ENCODE measurements at regions not wholly inside any gene's neighbourhood (a gene's known extent, or its start where the extent isn't known, plus 50 kb on each side); places are given as distances from the start of the nearest gene placed in this dataset.
A peak's percentile ranks its signal among the peaks of the same experiment; 100 is the strongest.

DNA sequence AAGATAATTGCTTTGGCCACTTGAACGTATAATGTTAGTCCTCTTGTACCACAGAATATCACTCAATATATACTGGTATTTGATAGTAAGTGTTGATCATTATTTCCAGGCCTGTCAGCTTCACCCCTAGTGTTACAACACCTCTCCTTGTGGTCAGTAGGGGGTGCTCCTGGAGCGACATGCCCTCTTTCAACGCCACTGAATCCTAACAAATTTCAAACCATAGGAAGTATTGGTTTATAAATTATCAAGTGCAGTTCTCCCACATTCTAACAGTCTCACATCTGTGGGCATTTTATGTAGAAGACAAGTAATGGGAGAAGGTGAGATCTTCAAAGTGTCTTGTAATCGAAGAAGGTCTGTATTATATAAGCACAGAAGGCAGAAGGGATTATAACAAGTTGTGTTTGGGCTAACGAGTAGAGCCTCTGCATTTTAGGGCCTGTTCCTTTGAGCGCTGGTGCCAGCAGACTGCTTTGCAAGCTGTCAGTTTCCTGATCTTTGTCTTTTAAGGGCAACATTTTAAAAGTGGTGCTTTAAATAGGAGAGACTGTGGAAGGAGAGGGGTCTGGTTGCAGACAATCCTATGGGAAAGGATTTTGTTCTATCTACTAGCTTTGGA, 57.1 kb upstream of the CEP162 start:
- Histone ChIP-seq H3K36me3 (ENCODE audit: insufficient read depth, low read length) (no peaks in the 10 kb centered on the region), H3K4me1 (ENCODE audit: insufficient read depth, low read length, severe bottlenecking) (no peaks in the 10 kb centered on the region), H3K4me2 (ENCODE audit: low read length) (no peak overlapping the region), H3K27ac (ENCODE audit: low read depth, low read length, poor library complexity, severe bottlenecking) (no peak overlapping the region), H3K9me2 (ENCODE audit: low read depth, low read length) (no peaks in the 10 kb centered on the region), H3K79me2 (ENCODE audit: insufficient read depth, low read length) (no peaks in the 10 kb centered on the region), H3K9ac (ENCODE audit: low read length) (no peak overlapping the region), H3K9me3 (ENCODE audit: low read length) (no peaks in the 10 kb centered on the region), H3K27me3 (ENCODE audit: insufficient read depth, low read length) (no peaks in the 10 kb centered on the region), H2AFZ (ENCODE audit: low read length) (no peak overlapping the region), H4K20me1 (ENCODE audit: insufficient read depth, low read length) (no peaks in the 10 kb centered on the region), H3K4me3 (ENCODE audit: low read depth, low read length, poor library complexity, severe bottlenecking) (no peak overlapping the region), H3F3A (ENCODE audit: insufficient read depth, low read length) (no peaks in the 10 kb centered on the region)
- TF ChIP-seq EZH2 (IDR thresholded peaks at IDR 0.05; ENCODE audit: borderline replicate concordance, low read length), result no peak
- peak; percentile 58 for TF ChIP-seq CTCF (IDR thresholded peaks at IDR 0.05; ENCODE audit: low read length)

GRCh38 chr6:84282550-84282949, 55.1 kb upstream of the CEP162 start:
- Histone ChIP-seq H2AFZ (ENCODE audit: low read length) (no peak overlapping the region), H3K79me2 (ENCODE audit: insufficient read depth, low read length) (no peaks in the 10 kb centered on the region)
- TF ChIP-seq CTCF (IDR thresholded peaks at IDR 0.05; ENCODE audit: low read length) (no peak), EZH2 (IDR thresholded peaks at IDR 0.05; ENCODE audit: borderline replicate concordance, low read length) (no peak)

GRCh38 chr6:84280639-84281038, 53.2 kb upstream of the CEP162 start:
- Histone ChIP-seq H3K36me3 (ENCODE audit: insufficient read depth, low read length) (no peaks in the 10 kb centered on the region), H3K27ac (ENCODE audit: low read depth, low read length, poor library complexity, severe bottlenecking) (no peak overlapping the region), H3K27me3 (ENCODE audit: insufficient read depth, low read length) (no peaks in the 10 kb centered on the region), H3K4me1 (ENCODE audit: insufficient read depth, low read length, severe bottlenecking) (no peaks in the 10 kb centered on the region), H3F3A (ENCODE audit: insufficient read depth, low read length) (no peaks in the 10 kb centered on the region), H3K4me2 (ENCODE audit: low read length) (no peak overlapping the region), H3K79me2 (ENCODE audit: insufficient read depth, low read length) (no peaks in the 10 kb centered on the region), H3K9me3 (ENCODE audit: low read length) (no peaks in the 10 kb centered on the region), H3K9me2 (ENCODE audit: low read depth, low read length) (no peaks in the 10 kb centered on the region), H3K9ac (ENCODE audit: low read length) (no peak overlapping the region), H3K4me3 (ENCODE audit: low read depth, low read length, poor library complexity, severe bottlenecking) (no peak overlapping the region), H4K20me1 (ENCODE audit: insufficient read depth, low read length) (no peaks in the 10 kb centered on the region), H2AFZ (ENCODE audit: low read length) (no peak overlapping the region)
- TF ChIP-seq EZH2 (IDR thresholded peaks at IDR 0.05; ENCODE audit: borderline replicate concordance, low read length) (no peak), CTCF (IDR thresholded peaks at IDR 0.05; ENCODE audit: low read length) (no peak)

More at GRCh38 chr6:84282550-84282949, 55.1 kb upstream of the CEP162 start:
- Histone ChIP-seq H3K4me2 (ENCODE audit: low read length) (no peak overlapping the region), H3K27ac (ENCODE audit: low read depth, low read length, poor library complexity, severe bottlenecking) (no peak overlapping the region), H3K9me3 (ENCODE audit: low read length) (no peaks in the 10 kb centered on the region), H3K4me3 (ENCODE audit: low read depth, low read length, poor library complexity, severe bottlenecking) (no peak overlapping the region), H3F3A (ENCODE audit: insufficient read depth, low read length) (no peaks in the 10 kb centered on the region), H3K9me2 (ENCODE audit: low read depth, low read length) (no peaks in the 10 kb centered on the region), H4K20me1 (ENCODE audit: insufficient read depth, low read length) (no peaks in the 10 kb centered on the region), H3K27me3 (ENCODE audit: insufficient read depth, low read length) (no peaks in the 10 kb centered on the region), H3K36me3 (ENCODE audit: insufficient read depth, low read length) (no peaks in the 10 kb centered on the region), H3K4me1 (ENCODE audit: insufficient read depth, low read length, severe bottlenecking) (no peaks in the 10 kb centered on the region), H3K9ac (ENCODE audit: low read length) (no peak overlapping the region)
